ENCODE measurements at regions not wholly inside any gene's neighbourhood (a gene's known extent, or its start where the extent isn't known, plus 50 kb on each side); places are given as distances from the start of the nearest gene placed in this dataset.

- H2AFZ ChIP-seq (ENCODE audit: low read length): no peak overlapping the region
- no peak overlapping the region for H3K27ac ChIP-seq (ENCODE audit: low read length)
- no peaks in the 10 kb centered on the region for H3K27me3 ChIP-seq (ENCODE audit: low read length)
These were observed 198.0 kb upstream of the NEBL start for GRCh38 chr10:21095073-21095472.

GRCh38 chr10:21092683-21093524, 195.8 kb upstream of the NEBL start:
- Histone ChIP-seq H3K4me3 (ENCODE audit: low read length) (no peak overlapping the region), H3K27ac (ENCODE audit: low read length) (no peak overlapping the region), H3K27me3 (ENCODE audit: low read length) (no peaks in the 10 kb centered on the region), H3K4me2 (ENCODE audit: low read depth, low read length, poor library complexity, severe bottlenecking) (no peak overlapping the region), H3K79me2 (ENCODE audit: low read length) (no peaks in the 10 kb centered on the region), H3K9me3 (ENCODE audit: low read length) (no peaks in the 10 kb centered on the region), H3K9ac (ENCODE audit: low read length) (no peak overlapping the region), H2AFZ (ENCODE audit: low read length) (no peak overlapping the region), H3K9me2 (replicated peaks; ENCODE audit: insufficient read depth, low read length) (no peaks in the 10 kb centered on the region), H4K20me1 (ENCODE audit: insufficient read depth, low read depth, low read length) (no peaks in the 10 kb centered on the region), H3K4me1 (ENCODE audit: low read length) (no peaks in the 10 kb centered on the region), H3K36me3 (ENCODE audit: insufficient read depth, low read length) (no peaks in the 10 kb centered on the region)
- DNase-seq: no peak

More at GRCh38 chr10:21095073-21095472, 198.0 kb upstream of the NEBL start:
- Histone ChIP-seq H3K9me2 (replicated peaks; ENCODE audit: insufficient read depth, low read length) (no peaks in the 10 kb centered on the region), H3K4me1 (ENCODE audit: low read length) (no peaks in the 10 kb centered on the region), H3K36me3 (ENCODE audit: insufficient read depth, low read length) (no peaks in the 10 kb centered on the region), H3K9me3 (ENCODE audit: low read length) (no peaks in the 10 kb centered on the region), H3K4me2 (ENCODE audit: low read depth, low read length, poor library complexity, severe bottlenecking) (no peak overlapping the region), H3K79me2 (ENCODE audit: low read length) (no peaks in the 10 kb centered on the region), H4K20me1 (ENCODE audit: insufficient read depth, low read depth, low read length) (no peaks in the 10 kb centered on the region), H3K4me3 (ENCODE audit: low read length) (no peak overlapping the region), H3K9ac (ENCODE audit: low read length) (no peak overlapping the region)
- DNase-seq: no peak

- Histone ChIP-seq H3K9me3 (ENCODE audit: low read length) (no peaks in the 10 kb centered on the region), H3K4me1 (ENCODE audit: low read length) (no peaks in the 10 kb centered on the region), H3K79me2 (ENCODE audit: low read length) (no peaks in the 10 kb centered on the region), H4K20me1 (ENCODE audit: insufficient read depth, low read depth, low read length) (no peaks in the 10 kb centered on the region), H3K27me3 (ENCODE audit: low read length) (no peaks in the 10 kb centered on the region), H3K9ac (ENCODE audit: low read length) (no peak overlapping the region), H3K4me3 (ENCODE audit: low read length) (no peak overlapping the region), H3K27ac (ENCODE audit: low read length) (no peak overlapping the region), H3K9me2 (replicated peaks; ENCODE audit: insufficient read depth, low read length) (no peaks in the 10 kb centered on the region), H3K4me2 (ENCODE audit: low read depth, low read length, poor library complexity, severe bottlenecking) (no peak overlapping the region), H3K36me3 (ENCODE audit: insufficient read depth, low read length) (no peaks in the 10 kb centered on the region), H2AFZ (ENCODE audit: low read length) (no peak overlapping the region)
- DNase-seq: no peak
These were observed 193.5 kb upstream of the NEBL start for GRCh38 chr10:21090609-21091082.

GRCh38 chr10:21087476-21087875, 190.4 kb upstream of the NEBL start:
- DNase-seq: no peak
- no peaks in the 10 kb centered on the region for H3K9me2 ChIP-seq (replicated peaks; ENCODE audit: insufficient read depth, low read length)

GRCh38 chr10:21084700-21085099, 187.6 kb upstream of the NEBL start:
- H3K27ac ChIP-seq (ENCODE audit: low read length): no peak overlapping the region
- H3K4me2 ChIP-seq (ENCODE audit: low read depth, low read length, poor library complexity, severe bottlenecking): no peak overlapping the region
- H3K36me3 ChIP-seq (ENCODE audit: insufficient read depth, low read length): no peaks in the 10 kb centered on the region
- H3K4me1 ChIP-seq (ENCODE audit: low read length): no peaks in the 10 kb centered on the region
- H3K79me2 ChIP-seq (ENCODE audit: low read length): no peaks in the 10 kb centered on the region
- no peaks in the 10 kb centered on the region for H3K27me3 ChIP-seq (ENCODE audit: low read length)
- no peak overlapping the region for H3K9ac ChIP-seq (ENCODE audit: low read length)
- H2AFZ ChIP-seq (ENCODE audit: low read length): no peak overlapping the region
- DNase-seq: no peak
- H4K20me1 ChIP-seq (ENCODE audit: insufficient read depth, low read depth, low read length): no peaks in the 10 kb centered on the region
- H3K9me3 ChIP-seq (ENCODE audit: low read length): no peaks in the 10 kb centered on the region
- H3K9me2 ChIP-seq (replicated peaks; ENCODE audit: insufficient read depth, low read length): no peaks in the 10 kb centered on the region
- no peak overlapping the region for H3K4me3 ChIP-seq (ENCODE audit: low read length)

More at GRCh38 chr10:21087476-21087875, 190.4 kb upstream of the NEBL start:
- no peak overlapping the region for H3K27ac ChIP-seq (ENCODE audit: low read length)
- no peak overlapping the region for H3K4me2 ChIP-seq (ENCODE audit: low read depth, low read length, poor library complexity, severe bottlenecking)
- H3K9ac ChIP-seq (ENCODE audit: low read length): no peak overlapping the region
- no peaks in the 10 kb centered on the region for H3K79me2 ChIP-seq (ENCODE audit: low read length)
- H3K9me3 ChIP-seq (ENCODE audit: low read length): no peaks in the 10 kb centered on the region
- no peaks in the 10 kb centered on the region for H3K27me3 ChIP-seq (ENCODE audit: low read length)
- H3K4me1 ChIP-seq (ENCODE audit: low read length): no peaks in the 10 kb centered on the region
- H4K20me1 ChIP-seq (ENCODE audit: insufficient read depth, low read depth, low read length): no peaks in the 10 kb centered on the region
- no peak overlapping the region for H2AFZ ChIP-seq (ENCODE audit: low read length)
- H3K4me3 ChIP-seq (ENCODE audit: low read length): no peak overlapping the region
- H3K36me3 ChIP-seq (ENCODE audit: insufficient read depth, low read length): no peaks in the 10 kb centered on the region

GRCh38 chr10:21083861-21084260, 186.8 kb upstream of the NEBL start:
- H3K36me3 ChIP-seq (ENCODE audit: insufficient read depth, low read length): no peaks in the 10 kb centered on the region
- H3K4me1 ChIP-seq (ENCODE audit: low read length): no peaks in the 10 kb centered on the region
- no peaks in the 10 kb centered on the region for H3K27me3 ChIP-seq (ENCODE audit: low read length)
- no peaks in the 10 kb centered on the region for H3K9me2 ChIP-seq (replicated peaks; ENCODE audit: insufficient read depth, low read length)
- no peak overlapping the region for H2AFZ ChIP-seq (ENCODE audit: low read length)
- H3K9me3 ChIP-seq (ENCODE audit: low read length): no peaks in the 10 kb centered on the region
- no peaks in the 10 kb centered on the region for H4K20me1 ChIP-seq (ENCODE audit: insufficient read depth, low read depth, low read length)
- no peak for DNase-seq
- no peak overlapping the region for H3K9ac ChIP-seq (ENCODE audit: low read length)
- H3K4me3 ChIP-seq (ENCODE audit: low read length): no peak overlapping the region
- H3K27ac ChIP-seq (ENCODE audit: low read length): no peak overlapping the region
- no peak overlapping the region for H3K4me2 ChIP-seq (ENCODE audit: low read depth, low read length, poor library complexity, severe bottlenecking)
- no peaks in the 10 kb centered on the region for H3K79me2 ChIP-seq (ENCODE audit: low read length)

GRCh38 chr10:21082206-21082605, 185.1 kb upstream of the NEBL start:
- no peak overlapping the region for H3K27ac ChIP-seq (ENCODE audit: low read length)
- no peak overlapping the region for H3K9ac ChIP-seq (ENCODE audit: low read length)
- no peaks in the 10 kb centered on the region for H4K20me1 ChIP-seq (ENCODE audit: insufficient read depth, low read depth, low read length)
- DNase-seq: no peak
- H3K4me3 ChIP-seq (ENCODE audit: low read length): no peak overlapping the region
- no peaks in the 10 kb centered on the region for H3K9me3 ChIP-seq (ENCODE audit: low read length)
- H3K79me2 ChIP-seq (ENCODE audit: low read length): no peaks in the 10 kb centered on the region
- H3K4me2 ChIP-seq (ENCODE audit: low read depth, low read length, poor library complexity, severe bottlenecking): no peak overlapping the region
- H3K9me2 ChIP-seq (replicated peaks; ENCODE audit: insufficient read depth, low read length): no peaks in the 10 kb centered on the region
- no peaks in the 10 kb centered on the region for H3K36me3 ChIP-seq (ENCODE audit: insufficient read depth, low read length)
- no peak overlapping the region for H2AFZ ChIP-seq (ENCODE audit: low read length)
- no peaks in the 10 kb centered on the region for H3K4me1 ChIP-seq (ENCODE audit: low read length)
- H3K27me3 ChIP-seq (ENCODE audit: low read length): no peaks in the 10 kb centered on the region

GRCh38 chr10:21080261-21080660, 183.2 kb upstream of the NEBL start:
- H3K9me2 ChIP-seq (replicated peaks; ENCODE audit: insufficient read depth, low read length): no peaks in the 10 kb centered on the region

More at GRCh38 chr10:21080261-21080660, 183.2 kb upstream of the NEBL start:
- no peak overlapping the region for H3K4me3 ChIP-seq (ENCODE audit: low read length)
- no peaks in the 10 kb centered on the region for H3K4me1 ChIP-seq (ENCODE audit: low read length)
- no peak overlapping the region for H3K9ac ChIP-seq (ENCODE audit: low read length)
- H4K20me1 ChIP-seq (ENCODE audit: insufficient read depth, low read depth, low read length): no peaks in the 10 kb centered on the region
- no peak overlapping the region for H3K4me2 ChIP-seq (ENCODE audit: low read depth, low read length, poor library complexity, severe bottlenecking)
- H3K27me3 ChIP-seq (ENCODE audit: low read length): no peaks in the 10 kb centered on the region
- H3K27ac ChIP-seq (ENCODE audit: low read length): no peak overlapping the region
- no peaks in the 10 kb centered on the region for H3K9me3 ChIP-seq (ENCODE audit: low read length)
- H2AFZ ChIP-seq (ENCODE audit: low read length): no peak overlapping the region
- no peaks in the 10 kb centered on the region for H3K79me2 ChIP-seq (ENCODE audit: low read length)
- DNase-seq: no peak
- H3K36me3 ChIP-seq (ENCODE audit: insufficient read depth, low read length): no peaks in the 10 kb centered on the region

All from Karpas-422 (cell line).